K562 (cell line): ENCODE measurements at regions not wholly inside any gene's neighbourhood (a gene's known extent, or its start where the extent isn't known, plus 50 kb on each side); places are given as distances from the start of the nearest gene placed in this dataset.
"Not testable (repeated sequence)": the region's sequence is repeated elsewhere in the genome, so short reads cannot be mapped to it uniquely, and the experiment has no call there.

Source experiments
- ATAC-seq: fragments of 200-7000 bp; cut with Tn5 transposase; 3 replicates; pipeline ENCODE4 v1.9.1; 2020; ENCODE audit warnings: moderate library complexity
- BruUV-seq: library from RNA; stranded (reverse); fragments of 400-500 nt; replicated peaks from 2 replicates; lab custom pipeline; 2021; lab: Mats Ljungman, UMichigan
- CTCF ChIA-PET: fragments of 300-600 bp; formaldehyde crosslinking; extraction: SDS; loops from one replicate; lab custom pipeline; 2021; ENCODE audit warnings: low intra/inter-chr PET ratio; lab: Yijun Ruan, JAX
- POLR2A ChIA-PET: fragments of 300-600, 350-650 bp; sonication (Branson Sonifier 250); formaldehyde crosslinking; extraction: SDS; loops from one replicate; lab custom pipeline; 2021; ENCODE audit warnings: antibody characterized with exemption, inconsistent platforms; lab: Yijun Ruan, JAX
- DNase-seq, 4 experiments: peaks; one replicate each; pipeline versions ENCODE4 v3.0.0 to v3.0.0-alpha.2; 2011 to 2018; ENCODE audit warnings: low spot score in 3 of 4, mixed read lengths in 3 of 4; ENCODE audit errors: extremely low read depth in 1 of 4
- FAIRE-seq: peaks from 2 replicates; lab custom pipeline; 2011; peaks lifted over from hg19 to GRCh38; lab: Jason Lieb, UNC
- H2AFZ ChIP-seq: 2 replicates; pipeline ENCODE4 v1.6.0; 2011; ENCODE audit warnings: low read depth, low read length, control low read depth, inconsistent platforms
- H3K27ac ChIP-seq: fragments of 200-600 bp; 3 replicates; pipeline ENCODE4 v1.8.0; 2011; ENCODE audit warnings: low read depth, mild to moderate bottlenecking, control low read depth, inconsistent platforms, low read length, moderate library complexity, mixed read lengths; ENCODE audit errors: extremely low read depth
- H3K27me3 ChIP-seq, 2 experiments: fragments of 300-600 bp in 1 of 2; 2 replicates in 1 of 2; 3 replicates in 1 of 2; pipeline versions ENCODE4 v1.6.0 to v1.8.0; 2011; ENCODE audit warnings: inconsistent platforms in 2 of 2, low read length in 2 of 2, mild to moderate bottlenecking in 1 of 2, mixed read lengths in 1 of 2, moderate library complexity in 1 of 2; ENCODE audit not compliant: control insufficient read depth in 2 of 2, insufficient read depth in 2 of 2
- H3K36me3 ChIP-seq: fragments of 300-600 bp; 3 replicates; pipeline ENCODE4 v1.8.0; 2011; ENCODE audit warnings: mild to moderate bottlenecking, low read length, inconsistent platforms; ENCODE audit not compliant: control insufficient read depth, insufficient read depth
- H3K4me1 ChIP-seq, 2 experiments: fragments of 200-600 bp in 1 of 2; replicated peaks in 1 of 2; 2 replicates in 1 of 2; 3 replicates in 1 of 2; pipeline versions ENCODE4 v1.5.1 to v1.8.0; 2011; ENCODE audit warnings: inconsistent platforms in 2 of 2, low read length in 2 of 2, mild to moderate bottlenecking in 1 of 2, mixed read lengths in 1 of 2, moderate library complexity in 1 of 2; ENCODE audit not compliant: control insufficient read depth in 2 of 2, insufficient read depth in 2 of 2
- H3K4me2 ChIP-seq: 2 replicates; pipeline ENCODE4 v1.6.1; 2011; ENCODE audit warnings: low read length, control low read depth, inconsistent platforms, mixed read lengths; ENCODE audit not compliant: insufficient read depth
- H3K4me3 ChIP-seq: fragments of 200-600 bp; sonication (generic), shearing (Covaris generic); 2 replicates; pipeline ENCODE4 v1.5.1; 2016; ENCODE audit warnings: control low read depth, inconsistent platforms
- H3K79me2 ChIP-seq: fragments of 200-600 bp; 3 replicates; pipeline ENCODE4 v1.8.0; 2011; ENCODE audit warnings: low read length, inconsistent platforms; ENCODE audit not compliant: control insufficient read depth, insufficient read depth
- H3K9ac ChIP-seq, 2 experiments: 2 replicates each; pipeline versions ENCODE4 v1.6.0 to v1.6.1; 2011; ENCODE audit warnings: low read depth in 2 of 2, low read length in 2 of 2, control low read depth in 1 of 2, inconsistent platforms in 1 of 2, mild to moderate bottlenecking in 1 of 2, mixed read lengths in 1 of 2; ENCODE audit not compliant: insufficient read depth in 1 of 2
- H3K9me1 ChIP-seq: one replicate; pipeline ENCODE4 v1.6.0; 2011; ENCODE audit warnings: inconsistent platforms, mild to moderate bottlenecking, low read length, moderate library complexity; ENCODE audit not compliant: control insufficient read depth, insufficient read depth
- H3K9me3 ChIP-seq: replicated peaks from 2 replicates; pipeline ENCODE4 v1.5.1; 2011; ENCODE audit warnings: low read depth, low read length, inconsistent platforms; ENCODE audit not compliant: control insufficient read depth, insufficient read depth
- H4K20me1 ChIP-seq: replicated peaks from 2 replicates; pipeline ENCODE4 v1.6.1; 2011; ENCODE audit warnings: low read length, inconsistent platforms, mixed read lengths; ENCODE audit not compliant: control insufficient read depth, insufficient read depth
- CXXC5 ChIP-seq: fragments of 250-450 bp; sonication (Bioruptor Pico); IDR thresholded peaks from 2 replicates; pipeline ENCODE4 v1.8.0; 2022; ENCODE audit warnings: inconsistent platforms, mild to moderate bottlenecking, moderate library complexity
- DMBX1 ChIP-seq: fragments of 250-450 bp; sonication (Bioruptor Pico); IDR thresholded peaks from 2 replicates; pipeline ENCODE4 v1.8.0; 2022; ENCODE audit warnings: inconsistent platforms, mild to moderate bottlenecking, moderate library complexity, borderline replicate concordance
- MAZ ChIP-seq, 2 experiments: fragments of 450-650 bp in 1 of 2; sonication (generic) in 1 of 2; formaldehyde crosslinking; IDR thresholded peaks in 1 of 2; conservative IDR thresholded peaks in 1 of 2; 2 replicates each; pipeline versions ENCODE4 v1.4.0 to v1.5.0; 2020; ENCODE audit warnings: mild to moderate bottlenecking in 1 of 2, missing genetic modification reagents in 1 of 2
- PHF20 ChIP-seq: fragments of 450-650 bp; IDR thresholded peaks from 2 replicates; pipeline ENCODE4 v1.6.1; 2018; ENCODE audit not compliant: partially characterized antibody
- SMAD4 ChIP-seq: fragments of 250-450 bp; sonication (Bioruptor Pico); conservative IDR thresholded peaks from 2 replicates; pipeline ENCODE4 v1.8.0; 2021; ENCODE audit warnings: inconsistent platforms, mild to moderate bottlenecking, moderate library complexity
- THAP12 ChIP-seq: fragments of 250-450 bp; sonication (Bioruptor Pico); IDR thresholded peaks from 2 replicates; pipeline ENCODE4 v1.9.0; 2021; ENCODE audit warnings: mild to moderate bottlenecking, inconsistent platforms
- WGBS: fragments of 100-300 bp; shearing (Covaris generic); methylation state at CpG from one replicate; pipeline ENCODE4 v1.1.6; 2016; ENCODE audit warnings: low coverage, mixed read lengths; ENCODE audit not compliant: insufficient coverage; ENCODE audit errors: missing lambda C conversion rate; 5-methylcytosine and 5-hydroxymethylcytosine counted together
- in situ Hi-C: fragments of 300-500 bp; cut with MboI; formaldehyde crosslinking; loops from 4 replicates; pipeline ENCODE4 v1.15.0; 2018; ENCODE audit warnings: inconsistent platforms, mixed read lengths
- intact Hi-C: fragments of 100-400 bp; cut with micrococcal nuclease; formaldehyde crosslinking; loops from 2 replicates; pipeline ENCODE4 v1.14.2; 2022

- CTCF ChIA-PET, H3K4me1 ChIP-seq, H3K9me1 ChIP-seq, in situ Hi-C loops, intact Hi-C loops, H3K27ac ChIP-seq, H3K27me3 ChIP-seq, ATAC-seq, H3K9ac ChIP-seq, H4K20me1 ChIP-seq, BruUV-seq, FAIRE-seq, DNase-seq, H3K79me2 ChIP-seq, H3K36me3 ChIP-seq, H2AFZ ChIP-seq, POLR2A ChIA-PET, H3K4me2 ChIP-seq, H3K9me3 ChIP-seq, H3K4me3 ChIP-seq: not testable (repeated sequence)
- no CpG with 5 or more reads among the region's 111 CpGs for WGBS
- TF ChIP-seq PHF20 (peak; percentile 45), SMAD4 (peak; percentile 65), THAP12 (CRISPR knock-in tag) (0 out of 2 replicates have a peak, but pooled peaks have one; percentile 20), CXXC5 (CRISPR knock-in tag) (peak; percentile 69), DMBX1 (CRISPR knock-in tag) (0 out of 2 replicates have a peak, but pooled peaks have one; percentile 23), MAZ (CRISPR knock-in tag; conservative IDR thresholded peaks at IDR 0.05 in 1 of 2, IDR thresholded peaks at IDR 0.05 in 1 of 2) (0 out of 4 replicates have a peak, but pooled peaks of 1 of the 2 experiments have one; percentile 47)
Observed at GRCh38 chr21:8212986-8213550, 2308.3 kb upstream of the TPTE start.

- ATAC-seq, intact Hi-C loops: not testable (repeated sequence)
Observed at GRCh38 chr21:8214539-8214938, 2306.8 kb upstream of the TPTE start.

More at GRCh38 chr21:8214539-8214938, 2306.8 kb upstream of the TPTE start:
- H2AFZ ChIP-seq, H3K4me3 ChIP-seq, BruUV-seq, H3K9me1 ChIP-seq, H3K4me1 ChIP-seq, H3K79me2 ChIP-seq, DNase-seq, H3K27me3 ChIP-seq, H3K4me2 ChIP-seq, H3K9ac ChIP-seq, in situ Hi-C loops, H3K27ac ChIP-seq, H3K9me3 ChIP-seq, CTCF ChIA-PET, H3K36me3 ChIP-seq, FAIRE-seq, H4K20me1 ChIP-seq, POLR2A ChIA-PET: not testable (repeated sequence)
- no CpG with 5 or more reads among the region's 70 CpGs for WGBS
